SK-N-SH (cell line): ENCODE measurements at regions not wholly inside any gene's neighbourhood (a gene's known extent, or its start where the extent isn't known, plus 50 kb on each side); places are given as distances from the start of the nearest gene placed in this dataset.

ENCODE experiments used
- CTCF ChIA-PET: fragments of 300-600, 350-600 bp; formaldehyde crosslinking; extraction: SDS; loops from one replicate; lab custom pipeline; 2021; lab: Yijun Ruan, JAX
- POLR2A ChIA-PET: fragments of 350-600 bp; sonication (Branson Sonifier 250); formaldehyde crosslinking; extraction: SDS; loops from one replicate; lab custom pipeline; 2020; ENCODE audit warnings: antibody characterized with exemption, inconsistent platforms; lab: Yijun Ruan, JAX
- DNase-seq: peaks from one replicate; pipeline ENCODE4 v3.0.0; 2012
- H2AFZ ChIP-seq: fragments of 200-600 bp; sonication (generic); 2 replicates; pipeline ENCODE4 v1.8.1; 2016; ENCODE audit warnings: antibody characterized with exemption, mild to moderate bottlenecking, low read depth
- H3F3A ChIP-seq: fragments of 200-600 bp; sonication (generic); replicated peaks from 2 replicates; pipeline ENCODE3; 2016; ENCODE audit warnings: antibody characterized with exemption, mild to moderate bottlenecking; ENCODE audit not compliant: insufficient read depth
- H3K27ac ChIP-seq, 2 experiments: fragments of 200-500 bp in 1 of 2; fragments of 200-600 bp in 1 of 2; sonication (Bioruptor generic) in 1 of 2; sonication (generic), shearing (Covaris generic) in 1 of 2; 2 replicates each; pipeline versions ENCODE4 v1.5.1 to v1.6.1; 2014 to 2016; ENCODE audit warnings: low read depth in 2 of 2, inconsistent platforms in 1 of 2, low read length in 1 of 2, mild to moderate bottlenecking in 1 of 2, mixed read lengths in 1 of 2
- H3K27me3 ChIP-seq: fragments of 200-600 bp; sonication (generic), shearing (Covaris generic); 2 replicates; pipeline ENCODE4 v1.6.1; 2016; ENCODE audit warnings: mixed run types; ENCODE audit not compliant: insufficient read depth
- H3K36me3 ChIP-seq, 2 experiments: fragments of 200-500 bp in 1 of 2; fragments of 200-600 bp in 1 of 2; sonication (Bioruptor generic) in 1 of 2; sonication (generic) in 1 of 2; replicated peaks in 1 of 2; 2 replicates each; pipeline versions ENCODE3 to v1.5.1; 2014 to 2016; ENCODE audit warnings: low read length in 1 of 2, mild to moderate bottlenecking in 1 of 2; ENCODE audit not compliant: insufficient read depth in 2 of 2, control insufficient read depth in 1 of 2
- H3K4me1 ChIP-seq, 2 experiments: fragments of 200-500 bp in 1 of 2; fragments of 200-600 bp in 1 of 2; sonication (Bioruptor generic) in 1 of 2; sonication (generic), shearing (Covaris generic) in 1 of 2; 2 replicates each; pipeline versions ENCODE4 v1.5.1 to v1.6.1; 2014 to 2016; ENCODE audit warnings: low read depth in 1 of 2, low read length in 1 of 2, mixed run types in 1 of 2; ENCODE audit not compliant: insufficient read depth in 2 of 2, control insufficient read depth in 1 of 2
- H3K4me2 ChIP-seq: fragments of 200-600 bp; sonication (generic), shearing (Covaris generic); 2 replicates; pipeline ENCODE4 v1.6.1; 2017; ENCODE audit warnings: mixed run types
- H3K4me3 ChIP-seq, 2 experiments: fragments of 200-500 bp in 1 of 2; fragments of 200-600 bp in 1 of 2; sonication (Bioruptor generic) in 1 of 2; sonication (generic), shearing (Covaris generic) in 1 of 2; 2 replicates each; pipeline versions ENCODE4 v1.5.1 to v1.8.1; 2014 to 2016; ENCODE audit warnings: low read depth in 2 of 2, inconsistent platforms in 1 of 2, low read length in 1 of 2, mild to moderate bottlenecking in 1 of 2, mixed read lengths in 1 of 2, moderate library complexity in 1 of 2
- H3K79me2 ChIP-seq: fragments of 200-600 bp; sonication (generic); 2 replicates; pipeline ENCODE4 v1.8.1; 2017; ENCODE audit warnings: mild to moderate bottlenecking; ENCODE audit not compliant: insufficient read depth
- H3K9ac ChIP-seq: fragments of 200-600 bp; sonication (generic); 2 replicates; pipeline ENCODE4 v1.6.1; 2017; ENCODE audit warnings: mixed run types
- H3K9me2 ChIP-seq: fragments of 200-600 bp; sonication (generic); 2 replicates; pipeline ENCODE4 v1.6.1; 2017; ENCODE audit warnings: mixed run types
- H3K9me3 ChIP-seq: fragments of 200-600 bp; sonication (generic); 2 replicates; pipeline ENCODE4 v1.6.1; 2017; ENCODE audit warnings: mixed run types, mild to moderate bottlenecking, moderate library complexity
- H4K20me1 ChIP-seq: fragments of 200-600 bp; sonication (generic); 2 replicates; pipeline ENCODE4 v1.6.1; 2017; ENCODE audit warnings: mild to moderate bottlenecking, mixed run types; ENCODE audit not compliant: insufficient read depth
- ELF1 ChIP-seq: IDR thresholded peaks from 2 replicates; pipeline ENCODE4 v1.4.0; 2012
- EZH2phosphoT487 ChIP-seq: fragments of 200-600 bp; sonication (generic); IDR thresholded peaks from 2 replicates; pipeline ENCODE4 v1.6.1; 2017; ENCODE audit warnings: low read depth, mixed run types, mild to moderate bottlenecking, antibody characterized with exemption, moderate library complexity, borderline replicate concordance
- FOSL2 ChIP-seq: IDR thresholded peaks from 2 replicates; pipeline ENCODE4 v1.4.0; 2012; ENCODE audit warnings: low read depth, mild to moderate bottlenecking, moderate library complexity, borderline replicate concordance
- FOXM1 ChIP-seq: IDR thresholded peaks from 2 replicates; pipeline ENCODE4 v1.4.0; 2012; ENCODE audit warnings: low read depth, mild to moderate bottlenecking
- GABPA ChIP-seq: IDR thresholded peaks from 2 replicates; pipeline ENCODE4 v1.4.0; 2012; ENCODE audit warnings: low read depth, mild to moderate bottlenecking
- IRF3 ChIP-seq: fragments of 150-350 bp; IDR thresholded peaks from 2 replicates; pipeline ENCODE4 v1.6.1; 2016; ENCODE audit warnings: mild to moderate bottlenecking, low read depth, low read length
- MEF2A ChIP-seq: IDR thresholded peaks from 2 replicates; pipeline ENCODE4 v1.4.0; 2012; ENCODE audit warnings: low read depth, borderline replicate concordance
- NRF1 ChIP-seq: IDR thresholded peaks from 2 replicates; pipeline ENCODE4 v1.6.1; 2012; ENCODE audit warnings: low read depth, mild to moderate bottlenecking, low read length
- PBX3 ChIP-seq: IDR thresholded peaks from 2 replicates; pipeline ENCODE4; 2012
- RAD21 ChIP-seq: IDR thresholded peaks from 2 replicates; pipeline ENCODE4 v1.6.1; 2012; ENCODE audit warnings: mild to moderate bottlenecking, low read length
- SIN3A ChIP-seq: IDR thresholded peaks from 2 replicates; pipeline ENCODE4 v1.6.1; 2012; ENCODE audit warnings: low read depth, mild to moderate bottlenecking, low read length, moderate library complexity, borderline replicate concordance
- SMC3 ChIP-seq: IDR thresholded peaks from 2 replicates; pipeline ENCODE4 v1.6.1; 2012; ENCODE audit warnings: low read depth, low read length, improper control_type of control experiment
- TAF1 ChIP-seq: IDR thresholded peaks from 2 replicates; pipeline ENCODE4 v1.6.1; 2012; ENCODE audit warnings: low read depth, mild to moderate bottlenecking, low read length, moderate library complexity, borderline replicate concordance
- TCF12 ChIP-seq: IDR thresholded peaks from 2 replicates; pipeline ENCODE4 v1.4.0; 2012
- YY1 ChIP-seq: IDR thresholded peaks from 2 replicates; pipeline ENCODE4 v1.4.0; 2012; ENCODE audit warnings: low read depth, mild to moderate bottlenecking
- WGBS: methylation state at CpG from one replicate; pipeline ENCODE4 v1.1.6; 2017; ENCODE audit warnings: low lambda C conversion rate; 5-methylcytosine and 5-hydroxymethylcytosine counted together
- TF ChIP-seq, protein P1 (sequence below): IDR thresholded peaks from 2 replicates; pipeline ENCODE4 v1.6.1; 2012; ENCODE audit warnings: mild to moderate bottlenecking, low read depth, low read length, moderate library complexity
- TF ChIP-seq, protein P2 (sequence below): IDR thresholded peaks from 2 replicates; pipeline ENCODE4 v1.4.0; 2012; ENCODE audit warnings: low read depth

DNA sequence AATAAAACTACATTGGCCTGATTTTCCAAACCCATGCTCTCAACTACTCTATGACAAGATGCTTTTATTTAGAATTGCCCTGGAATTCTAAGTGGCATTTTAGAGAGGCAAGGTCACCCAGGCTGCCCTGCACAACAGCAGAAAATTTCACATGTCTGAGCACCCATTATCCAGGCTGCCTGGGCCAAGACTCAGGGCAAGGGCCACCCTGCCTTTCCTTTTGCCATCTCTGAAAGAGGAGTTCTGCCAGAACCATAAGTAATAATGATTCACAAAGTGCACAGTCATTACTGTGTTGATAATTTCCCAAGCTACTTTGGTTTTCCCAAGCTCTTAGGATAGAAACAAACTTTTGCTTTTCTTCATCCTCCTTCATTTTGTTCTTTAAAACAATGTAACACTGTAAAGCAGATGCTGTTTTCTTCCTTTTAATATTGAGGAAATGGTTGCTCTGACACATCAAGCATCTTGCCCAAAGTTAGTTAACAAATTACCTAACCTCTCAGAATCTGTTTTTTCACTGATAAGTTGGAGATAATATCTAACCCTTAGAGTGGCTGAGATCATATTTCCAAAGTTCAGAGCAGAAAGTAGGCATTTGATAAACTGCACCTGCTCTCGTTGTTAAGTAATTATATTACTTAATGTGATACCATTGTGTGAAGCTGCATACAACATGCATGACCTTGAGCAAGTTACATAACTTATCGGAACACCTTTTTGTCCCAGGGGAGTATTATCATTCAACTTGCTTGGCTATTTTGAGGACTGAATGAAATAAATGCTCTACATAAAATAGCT, 325.6 kb downstream of the PRELID2 start:
- H3K27me3 ChIP-seq: no peaks in the 10 kb centered on the region
- ChIA-PET CTCF (no interaction called here), POLR2A (no interaction called here)
- H3K4me3 ChIP-seq: no peak overlapping the region
- no peaks in the 10 kb centered on the region for H3K36me3 ChIP-seq
- peaks cover 0 to 14% of the 10 kb centered on the region in 2 experiments; a peak in 3 of 4 replicates for H3K4me1 ChIP-seq
- no peak overlapping the region for H3K4me2 ChIP-seq
- H3K9me2 ChIP-seq: no peaks in the 10 kb centered on the region
- no peak overlapping the region; the same call in 1 of the 2 replicates for H2AFZ ChIP-seq
- WGBS: 55% methylated on average over 2 of the region's 2 CpGs
- no peak overlapping the region for H3K9ac ChIP-seq
- H3K79me2 ChIP-seq: no peaks in the 10 kb centered on the region
- H3K9me3 ChIP-seq: no peaks in the 10 kb centered on the region
- DNase-seq: no peak
- peak overlapping the region in 1 of 2 experiments; percentile 6; a peak in 1 of 4 replicates for H3K27ac ChIP-seq
- H3F3A ChIP-seq: no peaks in the 10 kb centered on the region
- no peaks in the 10 kb centered on the region for H4K20me1 ChIP-seq
- no peak for TF ChIP-seq FOXM1
- no peak for TF ChIP-seq SMC3

DNA sequence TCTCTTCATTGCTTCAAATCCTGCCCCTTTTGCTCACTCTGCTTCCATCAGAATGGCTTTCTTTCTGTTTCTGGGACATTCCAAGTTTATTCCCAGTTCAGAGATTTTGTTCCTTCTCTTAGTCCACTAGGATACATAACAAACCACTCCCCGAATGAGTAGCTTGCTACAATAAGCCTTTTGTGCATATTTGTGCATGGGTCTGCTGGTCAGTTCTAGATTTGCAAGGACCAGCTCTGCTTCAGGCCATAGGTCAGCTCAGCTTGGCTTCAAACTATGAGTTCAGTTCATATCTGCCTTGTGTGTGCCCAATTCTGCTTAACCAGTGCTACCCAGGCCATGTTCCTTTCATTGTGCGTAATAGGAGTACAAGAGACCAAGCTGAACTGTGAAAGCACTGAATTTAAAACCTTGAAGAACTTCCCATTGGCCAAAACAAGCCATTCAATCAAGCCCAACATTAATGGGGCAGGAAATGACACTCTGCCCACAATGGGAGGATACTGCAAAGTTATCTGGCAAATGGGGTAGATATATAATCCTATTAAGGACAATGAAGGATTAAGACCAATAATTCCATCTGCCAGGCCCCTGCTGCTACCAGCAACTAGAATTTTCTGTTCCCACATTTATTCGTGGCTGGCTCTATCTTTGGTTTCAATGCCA, 328.8 kb downstream of the PRELID2 start:
- Histone ChIP-seq H3K27me3 (no peaks in the 10 kb centered on the region), H3K4me3 (no peak overlapping the region), H4K20me1 (no peaks in the 10 kb centered on the region), H3K36me3 (no peaks in the 10 kb centered on the region), H2AFZ (no peak overlapping the region), H3F3A (no peaks in the 10 kb centered on the region), H3K79me2 (no peaks in the 10 kb centered on the region), H3K9ac (no peak overlapping the region), H3K4me2 (no peak overlapping the region), H3K27ac (no peak overlapping the region), H3K9me3 (no peaks in the 10 kb centered on the region), H3K9me2 (no peaks in the 10 kb centered on the region), H3K4me1 (peaks cover 0 to 14% of the 10 kb centered on the region in 2 experiments; a peak in 3 of 4 replicates)
- TF ChIP-seq GABPA (no peak), PBX3 (no peak), TAF1 (no peak), TCF12 (no peak), EZH2phosphoT487 (no peak), MEF2A (no peak), RAD21 (no peak), SIN3A (no peak), IRF3 (no peak), FOSL2 (no peak), NRF1 (no peak), ELF1 (no peak), FOXM1 (no peak), YY1 (no peak)
- TF ChIP-seq, protein P1, sequence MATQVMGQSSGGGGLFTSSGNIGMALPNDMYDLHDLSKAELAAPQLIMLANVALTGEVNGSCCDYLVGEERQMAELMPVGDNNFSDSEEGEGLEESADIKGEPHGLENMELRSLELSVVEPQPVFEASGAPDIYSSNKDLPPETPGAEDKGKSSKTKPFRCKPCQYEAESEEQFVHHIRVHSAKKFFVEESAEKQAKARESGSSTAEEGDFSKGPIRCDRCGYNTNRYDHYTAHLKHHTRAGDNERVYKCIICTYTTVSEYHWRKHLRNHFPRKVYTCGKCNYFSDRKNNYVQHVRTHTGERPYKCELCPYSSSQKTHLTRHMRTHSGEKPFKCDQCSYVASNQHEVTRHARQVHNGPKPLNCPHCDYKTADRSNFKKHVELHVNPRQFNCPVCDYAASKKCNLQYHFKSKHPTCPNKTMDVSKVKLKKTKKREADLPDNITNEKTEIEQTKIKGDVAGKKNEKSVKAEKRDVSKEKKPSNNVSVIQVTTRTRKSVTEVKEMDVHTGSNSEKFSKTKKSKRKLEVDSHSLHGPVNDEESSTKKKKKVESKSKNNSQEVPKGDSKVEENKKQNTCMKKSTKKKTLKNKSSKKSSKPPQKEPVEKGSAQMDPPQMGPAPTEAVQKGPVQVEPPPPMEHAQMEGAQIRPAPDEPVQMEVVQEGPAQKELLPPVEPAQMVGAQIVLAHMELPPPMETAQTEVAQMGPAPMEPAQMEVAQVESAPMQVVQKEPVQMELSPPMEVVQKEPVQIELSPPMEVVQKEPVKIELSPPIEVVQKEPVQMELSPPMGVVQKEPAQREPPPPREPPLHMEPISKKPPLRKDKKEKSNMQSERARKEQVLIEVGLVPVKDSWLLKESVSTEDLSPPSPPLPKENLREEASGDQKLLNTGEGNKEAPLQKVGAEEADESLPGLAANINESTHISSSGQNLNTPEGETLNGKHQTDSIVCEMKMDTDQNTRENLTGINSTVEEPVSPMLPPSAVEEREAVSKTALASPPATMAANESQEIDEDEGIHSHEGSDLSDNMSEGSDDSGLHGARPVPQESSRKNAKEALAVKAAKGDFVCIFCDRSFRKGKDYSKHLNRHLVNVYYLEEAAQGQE: no peak
- TF ChIP-seq, protein P2, sequence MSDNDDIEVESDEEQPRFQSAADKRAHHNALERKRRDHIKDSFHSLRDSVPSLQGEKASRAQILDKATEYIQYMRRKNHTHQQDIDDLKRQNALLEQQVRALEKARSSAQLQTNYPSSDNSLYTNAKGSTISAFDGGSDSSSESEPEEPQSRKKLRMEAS: no peak
- ChIA-PET POLR2A (no interaction called here), CTCF (no interaction called here)
- WGBS: 81% methylated on average over 3 of the region's 3 CpGs
- DNase-seq: no peak
